Adrenal gland (tissue), 9 donors: ENCODE measurements at regions not wholly inside any gene's neighbourhood (a gene's known extent, or its start where the extent isn't known, plus 50 kb on each side); places are given as distances from the start of the nearest gene placed in this dataset.

ENCODE experiments used
- DNase-seq, 7 donors: peaks; one replicate each; pipeline ENCODE4 v3.0.0-alpha.2; 2019 to 2020
- H3K27ac ChIP-seq, 5 donors: fragments of 200-600 bp; sonication (generic) in 4 of 5; 1 replicate in 3 of 5; 2 replicates in 2 of 5; pipeline versions ENCODE4 v1.5.1 to v1.8.0; 2016 to 2020; ENCODE audit warnings: mild to moderate bottlenecking in 1 of 5
- H3K27me3 ChIP-seq: fragments of 200-600 bp; 2 replicates; pipeline ENCODE4 v1.8.0; 2021
- H3K36me3 ChIP-seq, 2 donors: fragments of 200-600 bp; replicated peaks in 1 of 2; 1 replicate in 1 of 2; 2 replicates in 1 of 2; pipeline versions ENCODE4 v1.5.1 to v1.8.0; 2018 to 2022
- H3K4me1 ChIP-seq, 2 donors: fragments of 200-600 bp; replicated peaks in 1 of 2; 1 replicate in 1 of 2; 2 replicates in 1 of 2; pipeline versions ENCODE4 v1.5.1 to v1.8.0; 2018 to 2021
- H3K4me3 ChIP-seq, 4 donors: fragments of 200-600 bp; sonication (generic) in 3 of 4; one replicate each; pipeline ENCODE4 v1.5.1; 2016 to 2018
- H3K9me3 ChIP-seq, 3 donors: fragments of 200-600 bp; sonication (generic) in 1 of 3; replicated peaks in 1 of 3; 1 replicate in 2 of 3; 2 replicates in 1 of 3; pipeline versions ENCODE4 v1.5.1 to v1.8.0; 2016 to 2021
- CTCF ChIP-seq, 6 experiments: fragments of 450-650 bp in 4 of 6; fragments of 200-600 bp in 2 of 6; sonication (generic) in 1 of 6; IDR thresholded peaks; 1 replicate in 5 of 6; 2 replicates in 1 of 6; pipeline versions ENCODE4 v1.5.1 to v1.8.0; 2016 to 2021; ENCODE audit warnings: antibody characterized with exemption in 6 of 6, mild to moderate bottlenecking in 2 of 6, moderate library complexity in 1 of 6
- POLR2A ChIP-seq, 2 donors: fragments of 450-650 bp; IDR thresholded peaks; one replicate each; pipeline ENCODE4 v1.6.1; 2017; ENCODE audit warnings: antibody characterized with exemption in 2 of 2, mild to moderate bottlenecking in 2 of 2, moderate library complexity in 1 of 2
- WGBS, 4 donors: extraction: QIAGEN DNeasy Blood & Tissue Kit in 2 of 4; methylation state at CpG; one replicate each; pipeline versions ENCODE4 v1.1.5 to v1.1.7; 2013 to 2017; 5-methylcytosine and 5-hydroxymethylcytosine counted together
- intact Hi-C, 2 donors: fragments of 100-400 bp; cut with DNase I; formaldehyde crosslinking; loops; one replicate each; pipeline versions ENCODE4 v1.14.1 to v1.15.0; 2022 to 2023
- donor health status: healthy with polysubstance abuse.
- donor health status: Bipolar disorder and iron deficiency.
- donor health status: DM: yes; HTN: yes; CAD: no.
- donor health status: DM: no; HTN: no; CAD: no.
- donor health status: DM: no; HTN: no; CAD: no.

DNA sequence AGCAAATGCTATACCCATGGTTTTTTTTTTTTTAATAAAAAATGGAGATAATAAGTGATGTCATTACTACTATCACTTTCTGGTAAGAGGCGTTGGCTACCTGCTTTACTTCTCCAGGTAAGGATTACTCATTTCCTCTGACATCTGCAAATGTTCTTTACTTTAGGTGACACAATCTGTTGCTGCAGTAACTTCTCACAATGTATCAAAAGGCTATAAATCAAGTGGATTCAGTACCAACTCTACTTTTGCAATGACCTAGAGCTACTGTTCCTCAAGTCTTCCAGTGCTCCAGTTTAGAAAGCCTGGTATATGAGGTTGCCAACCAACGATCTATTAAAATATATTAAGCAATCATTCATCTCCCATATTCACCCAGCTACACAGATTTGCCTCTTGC, 129.1 kb downstream of the PLK2 start:
- DNase-seq = no peak
- no peaks in the 10 kb centered on the region for H3K4me1 ChIP-seq
- 72 to 79% (median 74%) methylated on average over 2 of the region's 2 CpGs for WGBS, 4 donors
- intact Hi-C loops = no loop called here
- no peak overlapping the region for H3K27ac ChIP-seq
- H3K9me3 ChIP-seq = no peaks in the 10 kb centered on the region
- no peaks in the 10 kb centered on the region for H3K27me3 ChIP-seq
- no peaks in the 10 kb centered on the region for H3K36me3 ChIP-seq
- H3K4me3 ChIP-seq = no peak overlapping the region
- TF ChIP-seq POLR2A (IDR thresholded peaks at IDR 0.05) = no peak
- TF ChIP-seq CTCF (IDR thresholded peaks at IDR 0.05) = no peak

GRCh38 chr5:58327289-58327688, 132.6 kb downstream of the PLK2 start:
- 75 to 86% (median 81%) methylated on average over 1 of the region's 1 CpG for WGBS, 4 donors
- no peak for DNase-seq
- H3K4me3 ChIP-seq = no peak overlapping the region
- TF ChIP-seq POLR2A (IDR thresholded peaks at IDR 0.05) (no peak), CTCF (IDR thresholded peaks at IDR 0.05) (no peak)
- no peaks in the 10 kb centered on the region for H3K9me3 ChIP-seq
- H3K27ac ChIP-seq = no peak overlapping the region
- intact Hi-C loops = no loop called here
- H3K36me3 ChIP-seq = no peaks in the 10 kb centered on the region
- H3K27me3 ChIP-seq = no peaks in the 10 kb centered on the region
- H3K4me1 ChIP-seq = no peaks in the 10 kb centered on the region

DNA sequence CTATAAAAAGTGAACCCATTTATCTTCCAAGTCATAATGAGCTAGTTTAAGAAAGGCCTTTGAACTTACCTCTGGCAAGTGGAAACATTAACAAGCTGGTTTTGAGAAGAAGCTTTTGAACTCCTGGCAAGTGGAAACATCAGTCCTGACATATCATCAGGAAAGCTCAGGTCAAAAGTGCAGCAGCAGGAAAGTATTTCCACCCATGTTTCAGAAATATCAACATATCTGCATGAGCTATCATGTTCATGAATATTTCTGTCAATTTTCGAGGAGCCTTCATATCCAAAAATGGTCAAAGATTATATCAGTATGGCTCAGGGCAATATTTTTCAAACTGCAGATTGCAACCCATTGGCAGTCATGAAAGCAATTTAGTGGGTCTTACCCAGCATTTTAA, 133.9 kb downstream of the PLK2 start:
- H3K36me3 ChIP-seq = no peaks in the 10 kb centered on the region
- no peak for DNase-seq
- H3K4me1 ChIP-seq = no peaks in the 10 kb centered on the region
- H3K27me3 ChIP-seq = no peaks in the 10 kb centered on the region
- WGBS, 4 donors = 43 to 78% (median 58%) methylated on average over 1 of the region's 1 CpG
- H3K4me3 ChIP-seq = no peak overlapping the region
- no peak overlapping the region for H3K27ac ChIP-seq
- no peaks in the 10 kb centered on the region for H3K9me3 ChIP-seq
- no peak for TF ChIP-seq POLR2A (IDR thresholded peaks at IDR 0.05)
- TF ChIP-seq CTCF (IDR thresholded peaks at IDR 0.05) = no peak
- intact Hi-C loops = no loop called here

DNA sequence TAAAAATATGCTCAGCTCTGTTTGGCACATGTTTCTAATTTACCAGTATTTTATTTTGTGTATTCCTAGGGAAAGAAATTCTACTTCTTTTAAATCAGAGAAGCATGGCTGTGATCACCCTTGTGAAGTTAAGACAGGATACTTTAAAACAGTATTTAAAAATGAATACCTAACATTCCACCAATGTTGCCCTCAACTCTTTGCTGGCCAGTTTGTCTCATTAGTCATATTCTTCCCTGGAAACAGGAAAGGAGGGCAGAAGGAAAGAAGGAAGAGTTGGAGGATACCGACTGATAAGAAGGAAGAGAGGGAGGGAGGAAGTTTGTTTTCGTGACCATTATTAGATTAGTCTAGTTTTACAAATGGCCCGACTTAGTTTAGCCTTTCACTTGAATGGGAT, 137.4 kb downstream of the PLK2 start:
- Histone ChIP-seq H3K27me3 (no peaks in the 10 kb centered on the region), H3K4me1 (no peaks in the 10 kb centered on the region), H3K36me3 (no peaks in the 10 kb centered on the region), H3K4me3 (no peak overlapping the region), H3K27ac (no peak overlapping the region), H3K9me3 (no peaks in the 10 kb centered on the region)
- DNase-seq = no peak
- 45 to 58% (median 52%) methylated on average over 3 of the region's 3 CpGs for WGBS, 4 donors
- TF ChIP-seq CTCF (IDR thresholded peaks at IDR 0.05) = no peak
- TF ChIP-seq POLR2A (IDR thresholded peaks at IDR 0.05) = no peak
- intact Hi-C loops = no loop called here
